Liver (tissue), 8 donors: ENCODE measurements at regions not wholly inside any gene's neighbourhood (a gene's known extent, or its start where the extent isn't known, plus 50 kb on each side); places are given as distances from the start of the nearest gene placed in this dataset.

Experiments
- DNase-seq: peaks from one replicate; pipeline ENCODE4 v3.0.0-alpha.2; 2017; ENCODE audit warnings: low spot score
- H3K27ac ChIP-seq, 2 donors: one replicate each; pipeline ENCODE4 v1.7.0; 2013; ENCODE audit warnings: inconsistent platforms in 2 of 2, low read length in 2 of 2, control low read depth in 1 of 2, low read depth in 1 of 2, mild to moderate bottlenecking in 1 of 2
- H3K27me3 ChIP-seq, 4 donors: one replicate each; pipeline versions ENCODE4 v1.6.1 to v1.7.0; 2013; ENCODE audit warnings: low read length in 3 of 4, inconsistent platforms in 1 of 4, mild to moderate bottlenecking in 1 of 4, moderate library complexity in 1 of 4; ENCODE audit not compliant: control insufficient read depth in 4 of 4, insufficient read depth in 4 of 4
- H3K36me3 ChIP-seq, 4 donors: one replicate each; pipeline versions ENCODE4 v1.6.1 to v1.7.0; 2013; ENCODE audit warnings: low read length in 3 of 4, mild to moderate bottlenecking in 3 of 4, low read depth in 1 of 4, moderate library complexity in 1 of 4; ENCODE audit not compliant: control insufficient read depth in 4 of 4, insufficient read depth in 3 of 4
- H3K4me1 ChIP-seq, 4 donors: one replicate each; pipeline versions ENCODE4 v1.6.1 to v1.7.0; 2013; ENCODE audit warnings: low read length in 3 of 4, mild to moderate bottlenecking in 3 of 4, moderate library complexity in 1 of 4; ENCODE audit not compliant: control insufficient read depth in 4 of 4, insufficient read depth in 4 of 4
- H3K4me3 ChIP-seq, 3 donors: one replicate each; pipeline versions ENCODE4 v1.6.1 to v1.7.0; 2013; ENCODE audit warnings: low read length in 3 of 3, control low read depth in 1 of 3, low read depth in 1 of 3, mild to moderate bottlenecking in 1 of 3
- H3K9ac ChIP-seq, 2 donors: one replicate each; pipeline ENCODE4 v1.7.0; 2013; ENCODE audit warnings: low read length in 2 of 2, mild to moderate bottlenecking in 2 of 2, moderate library complexity in 2 of 2, control low read depth in 1 of 2, low read depth in 1 of 2
- H3K9me3 ChIP-seq, 4 donors: one replicate each; pipeline versions ENCODE4 v1.6.1 to v1.7.0; 2013; ENCODE audit warnings: low read length in 3 of 4; ENCODE audit not compliant: control insufficient read depth in 4 of 4
- ATF3 ChIP-seq: IDR thresholded peaks from 2 replicates; pipeline ENCODE4 v1.6.1; 2016; ENCODE audit warnings: antibody characterized with exemption
- CTCF ChIP-seq: fragments of 150-350 bp; IDR thresholded peaks from 2 replicates; pipeline ENCODE4 v1.5.1; 2017; ENCODE audit warnings: improper control_type of control experiment, low read depth, low read length; ENCODE audit not compliant: missing input control
- EGR1 ChIP-seq, 2 donors: IDR thresholded peaks; 2 replicates each; pipeline ENCODE4 v1.6.1; 2016 to 2018; ENCODE audit warnings: antibody characterized with exemption in 2 of 2, low read depth in 2 of 2
- FOXA1 ChIP-seq: IDR thresholded peaks from 2 replicates; pipeline ENCODE4 v1.6.1; 2016; ENCODE audit warnings: antibody characterized with exemption
- FOXA2 ChIP-seq: IDR thresholded peaks from 2 replicates; pipeline ENCODE4 v1.6.1; 2016; ENCODE audit warnings: antibody characterized with exemption
- GABPA ChIP-seq, 2 donors: IDR thresholded peaks in 1 of 2; conservative IDR thresholded peaks in 1 of 2; 2 replicates each; pipeline ENCODE4 v1.6.1; 2016; ENCODE audit warnings: antibody characterized with exemption in 2 of 2, mild to moderate bottlenecking in 1 of 2, moderate library complexity in 1 of 2
- HNF4A ChIP-seq, 2 donors: conservative IDR thresholded peaks; 2 replicates each; pipeline ENCODE4 v1.6.1; 2016; ENCODE audit warnings: antibody characterized with exemption in 2 of 2, mild to moderate bottlenecking in 2 of 2
- JUND ChIP-seq, 2 donors: IDR thresholded peaks; 2 replicates each; pipeline ENCODE4 v1.6.1; 2016; ENCODE audit warnings: antibody characterized with exemption in 2 of 2
- MAX ChIP-seq: IDR thresholded peaks from 2 replicates; pipeline ENCODE4 v1.6.1; 2016; ENCODE audit warnings: antibody characterized with exemption
- NR2F2 ChIP-seq: IDR thresholded peaks from 2 replicates; pipeline ENCODE4 v1.6.1; 2016; ENCODE audit warnings: antibody characterized with exemption
- RAD21 ChIP-seq, 2 donors: IDR thresholded peaks; 2 replicates each; pipeline ENCODE4 v1.6.1; 2016; ENCODE audit warnings: antibody characterized with exemption in 2 of 2, mild to moderate bottlenecking in 2 of 2
- RXRA ChIP-seq, 2 donors: IDR thresholded peaks; 2 replicates each; pipeline ENCODE4 v1.6.1; 2017 to 2018; ENCODE audit warnings: antibody characterized with exemption in 2 of 2, mild to moderate bottlenecking in 1 of 2
- SP1 ChIP-seq: IDR thresholded peaks from 2 replicates; pipeline ENCODE4 v1.6.1; 2018; ENCODE audit warnings: antibody characterized with exemption, mild to moderate bottlenecking
- TAF1 ChIP-seq: conservative IDR thresholded peaks from 2 replicates; pipeline ENCODE4 v1.6.1; 2016; ENCODE audit warnings: antibody characterized with exemption, mild to moderate bottlenecking
- YY1 ChIP-seq: IDR thresholded peaks from 2 replicates; pipeline ENCODE4 v1.6.1; 2016; ENCODE audit warnings: antibody characterized with exemption, mild to moderate bottlenecking
- ZBTB33 ChIP-seq: IDR thresholded peaks from 2 replicates; pipeline ENCODE4 v1.6.1; 2016; ENCODE audit warnings: antibody characterized with exemption
- WGBS: extraction: QIAGEN DNeasy Blood & Tissue Kit; methylation state at CpG from one replicate; pipeline ENCODE4 v1.1.7; 2013; 5-methylcytosine and 5-hydroxymethylcytosine counted together
- TF ChIP-seq, protein P1 (sequence below): IDR thresholded peaks from 2 replicates; pipeline ENCODE4 v1.6.1; 2016; ENCODE audit warnings: antibody characterized with exemption, mild to moderate bottlenecking
- donor health status: healthy.
- donor health status: healthy.
- donor health status: healthy.
- donor health status: healthy.
- donor health status: healthy.

DNA sequence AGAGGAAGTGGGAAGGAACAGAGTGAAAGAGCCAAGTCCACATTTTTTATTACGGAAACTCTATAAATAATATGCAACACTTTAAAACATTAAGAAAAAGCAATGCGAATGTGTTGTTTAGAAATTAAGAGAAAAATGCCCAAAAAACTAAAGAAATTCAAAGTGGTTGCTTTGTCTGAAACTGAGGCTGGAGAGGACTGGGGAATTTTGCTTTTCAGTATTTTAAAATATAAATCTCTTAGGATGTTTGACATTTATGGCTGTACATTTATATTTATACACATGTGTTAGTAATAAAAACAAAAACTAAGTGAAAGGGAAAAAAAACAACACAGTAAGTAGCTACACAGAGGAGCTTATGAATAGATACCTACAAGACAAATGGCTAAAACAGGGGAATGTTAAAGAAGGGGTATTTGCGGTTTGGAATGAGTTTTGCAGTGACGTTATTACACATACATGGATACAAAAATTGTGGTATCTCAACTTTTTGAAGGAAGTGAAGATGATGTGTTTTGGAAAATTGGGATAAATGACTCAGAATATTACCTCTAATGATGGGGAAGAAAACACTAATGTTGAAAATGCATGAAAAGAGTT is 97.0 kb upstream of the DRD2 start:
- Histone ChIP-seq H3K36me3 (no peaks in the 10 kb centered on the region), H3K9me3 (no peaks in the 10 kb centered on the region), H3K4me3 (no peak overlapping the region), H3K27ac (no peak overlapping the region), H3K4me1 (no peaks in the 10 kb centered on the region), H3K27me3 (peaks cover 0 to 6% (median 0%) of the 10 kb centered on the region in 4 donors), H3K9ac (no peak overlapping the region)
- no peak for TF ChIP-seq RAD21 (IDR thresholded peaks at IDR 0.05)
- no peak for TF ChIP-seq YY1
- no peak for TF ChIP-seq NR2F2
- TF ChIP-seq, protein P1, sequence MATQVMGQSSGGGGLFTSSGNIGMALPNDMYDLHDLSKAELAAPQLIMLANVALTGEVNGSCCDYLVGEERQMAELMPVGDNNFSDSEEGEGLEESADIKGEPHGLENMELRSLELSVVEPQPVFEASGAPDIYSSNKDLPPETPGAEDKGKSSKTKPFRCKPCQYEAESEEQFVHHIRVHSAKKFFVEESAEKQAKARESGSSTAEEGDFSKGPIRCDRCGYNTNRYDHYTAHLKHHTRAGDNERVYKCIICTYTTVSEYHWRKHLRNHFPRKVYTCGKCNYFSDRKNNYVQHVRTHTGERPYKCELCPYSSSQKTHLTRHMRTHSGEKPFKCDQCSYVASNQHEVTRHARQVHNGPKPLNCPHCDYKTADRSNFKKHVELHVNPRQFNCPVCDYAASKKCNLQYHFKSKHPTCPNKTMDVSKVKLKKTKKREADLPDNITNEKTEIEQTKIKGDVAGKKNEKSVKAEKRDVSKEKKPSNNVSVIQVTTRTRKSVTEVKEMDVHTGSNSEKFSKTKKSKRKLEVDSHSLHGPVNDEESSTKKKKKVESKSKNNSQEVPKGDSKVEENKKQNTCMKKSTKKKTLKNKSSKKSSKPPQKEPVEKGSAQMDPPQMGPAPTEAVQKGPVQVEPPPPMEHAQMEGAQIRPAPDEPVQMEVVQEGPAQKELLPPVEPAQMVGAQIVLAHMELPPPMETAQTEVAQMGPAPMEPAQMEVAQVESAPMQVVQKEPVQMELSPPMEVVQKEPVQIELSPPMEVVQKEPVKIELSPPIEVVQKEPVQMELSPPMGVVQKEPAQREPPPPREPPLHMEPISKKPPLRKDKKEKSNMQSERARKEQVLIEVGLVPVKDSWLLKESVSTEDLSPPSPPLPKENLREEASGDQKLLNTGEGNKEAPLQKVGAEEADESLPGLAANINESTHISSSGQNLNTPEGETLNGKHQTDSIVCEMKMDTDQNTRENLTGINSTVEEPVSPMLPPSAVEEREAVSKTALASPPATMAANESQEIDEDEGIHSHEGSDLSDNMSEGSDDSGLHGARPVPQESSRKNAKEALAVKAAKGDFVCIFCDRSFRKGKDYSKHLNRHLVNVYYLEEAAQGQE, result no peak
- TF ChIP-seq TAF1, result no peak
- no peak for TF ChIP-seq FOXA2
- TF ChIP-seq EGR1 (IDR thresholded peaks at IDR 0.05; ENCODE audit: low read depth in 2 of 2), result no peak
- no peak for TF ChIP-seq HNF4A (conservative IDR thresholded peaks at IDR 0.05)
- TF ChIP-seq GABPA (IDR thresholded peaks at IDR 0.05 in 1 of 2, conservative IDR thresholded peaks at IDR 0.05 in 1 of 2), result no peak
- no peak for TF ChIP-seq ATF3
- no peak for TF ChIP-seq ZBTB33
- no peak for TF ChIP-seq SP1
- 84% methylated on average over 4 of the region's 4 CpGs for WGBS
- no peak for DNase-seq

DNA sequence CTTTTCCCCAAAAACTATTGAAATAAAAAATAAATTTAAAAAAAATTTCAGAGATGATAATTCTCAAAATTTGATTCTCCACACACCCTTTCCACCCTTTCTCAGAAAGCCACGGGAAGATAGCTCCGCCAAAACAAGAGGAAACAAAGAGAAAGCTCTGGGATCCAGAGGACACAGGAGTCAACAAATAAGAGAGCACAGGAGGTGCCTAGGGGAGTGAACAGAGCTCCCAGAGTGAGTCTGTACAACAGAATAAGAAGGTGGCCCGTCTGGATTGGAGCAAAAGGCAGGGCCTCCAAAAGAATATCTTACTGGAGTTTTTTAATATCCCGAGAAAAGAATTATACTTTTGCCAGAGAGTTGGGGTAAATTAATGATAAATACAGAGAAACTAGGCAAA is 96.3 kb upstream of the DRD2 start:
- no peak for DNase-seq
- Histone ChIP-seq H3K27ac (no peak overlapping the region), H3K36me3 (no peaks in the 10 kb centered on the region), H3K27me3 (peaks cover 0 to 6% (median 0%) of the 10 kb centered on the region in 4 donors), H3K9me3 (no peaks in the 10 kb centered on the region), H3K4me1 (no peaks in the 10 kb centered on the region), H3K9ac (no peak overlapping the region), H3K4me3 (no peak overlapping the region)
- WGBS, result 48% methylated on average over 4 of the region's 4 CpGs
- TF ChIP-seq FOXA1, result no peak
- TF ChIP-seq HNF4A (conservative IDR thresholded peaks at IDR 0.05), result no peak
- no peak for TF ChIP-seq SP1
- no peak for TF ChIP-seq NR2F2
- TF ChIP-seq, protein P1, result no peak
- no peak for TF ChIP-seq CTCF
- TF ChIP-seq TAF1, result no peak
- no peak for TF ChIP-seq JUND (IDR thresholded peaks at IDR 0.05)
- TF ChIP-seq FOXA2, result no peak
- TF ChIP-seq EGR1 (IDR thresholded peaks at IDR 0.05; ENCODE audit: low read depth in 2 of 2), result no peak
- no peak for TF ChIP-seq ZBTB33
- TF ChIP-seq YY1, result no peak
- TF ChIP-seq RXRA (IDR thresholded peaks at IDR 0.05), result no peak
- TF ChIP-seq MAX, result no peak
- TF ChIP-seq RAD21 (IDR thresholded peaks at IDR 0.05), result no peak
- no peak for TF ChIP-seq ATF3
